ENCODE measurements at regions not wholly inside any gene's neighbourhood (a gene's known extent, or its start where the extent isn't known, plus 50 kb on each side); places are given as distances from the start of the nearest gene placed in this dataset.

- no peak for TF ChIP-seq CTCF (IDR thresholded peaks at IDR 0.05; ENCODE audit: control extremely low read depth, extremely low read depth, low read depth, missing control alignments)
- CTCF ChIA-PET = interaction anchor here (0.9 to 1.5 kb wide), 6 partner anchors 11 to 299 kb away, joined by 3 to 4 read pairs (median 3); no protein-coding TSS in a partner anchor
- DNase-seq (ENCODE audit: extremely low spot score) = no peak
- POLR2A ChIA-PET = no interaction called here
Measured at GRCh38 chr13:33526718-33527117, 241.2 kb upstream of the STARD13 start.

GRCh38 chr13:33528896-33529295, 243.3 kb upstream of the STARD13 start:
- DNase-seq (ENCODE audit: extremely low spot score) = no peak
- ChIA-PET CTCF (no interaction called here), POLR2A (no interaction called here)
- no peak for TF ChIP-seq CTCF (IDR thresholded peaks at IDR 0.05; ENCODE audit: control extremely low read depth, extremely low read depth, low read depth, missing control alignments)

- ChIA-PET CTCF (interaction anchor here (1.5 kb wide), 1 partner anchor 12 kb away, joined by 6 read pairs; no protein-coding TSS in a partner anchor), POLR2A (no interaction called here)
- DNase-seq (ENCODE audit: extremely low spot score) = no peak
- no peak for TF ChIP-seq CTCF (IDR thresholded peaks at IDR 0.05; ENCODE audit: control extremely low read depth, extremely low read depth, low read depth, missing control alignments)
Measured at GRCh38 chr13:33531484-33531883, 245.9 kb upstream of the STARD13 start.

- no peak for TF ChIP-seq CTCF (IDR thresholded peaks at IDR 0.05; ENCODE audit: control extremely low read depth, extremely low read depth, low read depth, missing control alignments)
- POLR2A ChIA-PET = no interaction called here
- no peak for DNase-seq (ENCODE audit: extremely low spot score)
- CTCF ChIA-PET = interaction anchor here (1.3 kb wide), 1 partner anchor 189 kb away, joined by 3 read pairs; no protein-coding TSS in a partner anchor
Measured at GRCh38 chr13:33535061-33535460, 249.5 kb upstream of the STARD13 start.

- DNase-seq (ENCODE audit: extremely low spot score) = no peak
- POLR2A ChIA-PET = no interaction called here
- CTCF ChIA-PET = interaction anchor here (1.3 kb wide), 1 partner anchor 187 kb away, joined by 3 read pairs; no protein-coding TSS in a partner anchor
- TF ChIP-seq CTCF (IDR thresholded peaks at IDR 0.05; ENCODE audit: control extremely low read depth, extremely low read depth, low read depth, missing control alignments) = no peak
Measured at GRCh38 chr13:33536601-33537000, 251.0 kb upstream of the STARD13 start.

- no peak for DNase-seq (ENCODE audit: extremely low spot score)
- no peak for TF ChIP-seq CTCF (IDR thresholded peaks at IDR 0.05; ENCODE audit: control extremely low read depth, extremely low read depth, low read depth, missing control alignments)
- ChIA-PET POLR2A (no interaction called here), CTCF (interaction anchor here (1.3 kb wide), 1 partner anchor 187 kb away, joined by 3 read pairs; no protein-coding TSS in a partner anchor)
Measured at GRCh38 chr13:33537026-33537425, 251.5 kb upstream of the STARD13 start.
